Brain microvascular endothelial cell (primary cell): ENCODE measurements at regions not wholly inside any gene's neighbourhood (a gene's known extent, or its start where the extent isn't known, plus 50 kb on each side); places are given as distances from the start of the nearest gene placed in this dataset.

Source experiments
- DNase-seq: peaks from one replicate; pipeline ENCODE4 v3.0.0-alpha.2; 2020
- H3K27ac ChIP-seq: fragments of 250-450 bp; sonication (Bioruptor Pico); 2 replicates; pipeline ENCODE4 v1.5.1; 2020; ENCODE audit warnings: mild to moderate bottlenecking, moderate library complexity
- H3K27me3 ChIP-seq: fragments of 250-450 bp; sonication (Bioruptor Pico); replicated peaks from 2 replicates; pipeline ENCODE4 v1.5.1; 2020; ENCODE audit warnings: mild to moderate bottlenecking
- H3K36me3 ChIP-seq: fragments of 250-450 bp; sonication (Bioruptor Pico); replicated peaks from 2 replicates; pipeline ENCODE4 v1.5.1; 2020; ENCODE audit warnings: mild to moderate bottlenecking
- H3K4me3 ChIP-seq: 2 replicates; pipeline ENCODE4 v1.5.1; 2011; ENCODE audit warnings: low read depth, mild to moderate bottlenecking, control low read depth, low read length, moderate library complexity
- in situ Hi-C: cut with HindIII; loops from 2 replicates; pipeline ENCODE4 v1.10.0; 2017; ENCODE audit warnings: low sequenced_read_pairs, low pct_ligation_motif_present
- TF ChIP-seq, protein P1 (sequence below): IDR thresholded peaks from 2 replicates; pipeline ENCODE4 v1.5.1; 2011; ENCODE audit warnings: low read depth, mild to moderate bottlenecking, moderate library complexity, low read length, control low read depth, inconsistent platforms; ENCODE audit errors: missing control alignments

DNA sequence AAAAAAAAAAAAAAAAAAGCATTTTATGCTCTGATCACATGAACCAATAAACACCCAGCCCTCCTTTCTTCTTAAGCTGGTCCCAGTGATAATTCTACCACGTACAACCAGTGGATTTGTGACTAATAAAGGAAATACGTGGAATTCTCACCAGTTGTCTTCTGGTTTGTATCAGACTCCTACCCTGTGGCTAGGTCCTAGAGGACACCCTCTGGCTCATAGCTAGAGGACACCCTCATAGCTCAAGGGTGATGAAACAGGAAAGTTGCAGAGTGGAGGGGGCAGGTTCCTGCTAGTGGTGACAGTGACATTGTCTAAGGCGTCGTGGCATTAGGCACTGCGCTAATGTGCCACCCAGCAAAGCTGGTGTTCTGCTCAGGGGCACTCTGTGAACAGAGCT lies 167.8 kb downstream of the BCL11A start:
- TF ChIP-seq, protein P1, sequence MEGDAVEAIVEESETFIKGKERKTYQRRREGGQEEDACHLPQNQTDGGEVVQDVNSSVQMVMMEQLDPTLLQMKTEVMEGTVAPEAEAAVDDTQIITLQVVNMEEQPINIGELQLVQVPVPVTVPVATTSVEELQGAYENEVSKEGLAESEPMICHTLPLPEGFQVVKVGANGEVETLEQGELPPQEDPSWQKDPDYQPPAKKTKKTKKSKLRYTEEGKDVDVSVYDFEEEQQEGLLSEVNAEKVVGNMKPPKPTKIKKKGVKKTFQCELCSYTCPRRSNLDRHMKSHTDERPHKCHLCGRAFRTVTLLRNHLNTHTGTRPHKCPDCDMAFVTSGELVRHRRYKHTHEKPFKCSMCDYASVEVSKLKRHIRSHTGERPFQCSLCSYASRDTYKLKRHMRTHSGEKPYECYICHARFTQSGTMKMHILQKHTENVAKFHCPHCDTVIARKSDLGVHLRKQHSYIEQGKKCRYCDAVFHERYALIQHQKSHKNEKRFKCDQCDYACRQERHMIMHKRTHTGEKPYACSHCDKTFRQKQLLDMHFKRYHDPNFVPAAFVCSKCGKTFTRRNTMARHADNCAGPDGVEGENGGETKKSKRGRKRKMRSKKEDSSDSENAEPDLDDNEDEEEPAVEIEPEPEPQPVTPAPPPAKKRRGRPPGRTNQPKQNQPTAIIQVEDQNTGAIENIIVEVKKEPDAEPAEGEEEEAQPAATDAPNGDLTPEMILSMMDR, result no peak
- in situ Hi-C loops, result no loop called here
- H3K27ac ChIP-seq, result no peak overlapping the region
- H3K27me3 ChIP-seq, result no peaks in the 10 kb centered on the region
- H3K36me3 ChIP-seq, result no peaks in the 10 kb centered on the region
- DNase-seq, result peak; percentile 76
- no peak overlapping the region for H3K4me3 ChIP-seq

DNA sequence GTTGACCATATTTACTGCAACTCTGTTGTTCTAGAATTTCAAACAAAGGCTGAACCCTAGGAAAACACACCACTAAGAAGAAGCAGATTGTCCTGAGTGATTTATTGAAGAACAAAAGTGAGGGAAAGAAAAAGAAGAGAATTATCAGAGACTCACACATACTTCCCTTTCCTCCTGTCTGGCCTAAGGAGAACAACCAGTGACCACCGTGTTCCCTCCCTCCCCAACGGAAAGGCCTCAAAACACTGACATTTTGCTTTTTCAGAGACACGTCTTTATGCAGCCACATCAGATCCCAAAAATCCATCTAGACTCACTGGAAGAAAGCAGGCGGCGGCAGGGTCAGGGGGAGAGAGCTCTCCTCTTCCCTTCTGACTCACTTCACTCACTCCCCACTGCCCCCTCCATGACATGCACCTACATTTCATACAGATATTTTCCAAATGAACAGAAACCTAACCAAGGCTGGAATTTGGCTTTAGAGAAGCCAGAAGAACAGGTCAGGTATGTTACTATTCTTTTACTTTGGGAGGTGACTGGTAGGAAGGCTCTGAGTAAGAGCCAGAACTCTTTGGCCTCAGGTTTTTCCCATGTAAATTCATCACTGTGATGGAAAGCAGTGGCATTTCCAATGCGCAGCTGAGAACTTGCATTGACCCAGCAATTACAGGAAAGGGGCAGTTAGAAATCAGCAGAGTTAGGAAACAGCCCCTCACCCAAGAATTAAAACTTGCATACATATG lies 169.9 kb downstream of the BCL11A start:
- Histone ChIP-seq H3K4me3 (no peak overlapping the region), H3K27ac (no peak overlapping the region), H3K27me3 (no peaks in the 10 kb centered on the region), H3K36me3 (no peaks in the 10 kb centered on the region)
- in situ Hi-C loops, result no loop called here
- DNase-seq, result no peak
- TF ChIP-seq, protein P1, result no peak

DNA sequence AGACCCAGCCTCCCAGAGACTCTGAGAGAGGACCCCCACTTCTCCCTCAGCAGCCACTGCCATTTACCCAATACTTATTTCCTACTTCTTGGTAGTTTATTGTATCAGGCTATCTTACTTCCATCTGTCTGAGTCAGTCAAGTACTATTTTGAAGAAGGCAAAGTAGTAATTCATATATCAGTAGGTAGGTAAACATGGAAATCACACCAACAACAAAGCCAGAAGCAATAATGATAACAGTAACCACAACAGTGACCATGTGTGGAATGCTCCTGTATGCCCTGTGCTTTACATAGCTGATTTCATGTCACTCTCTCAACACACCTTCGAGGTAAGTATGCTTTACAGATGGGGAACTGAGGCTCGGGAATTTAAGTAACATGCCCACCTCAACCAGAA lies 173.0 kb downstream of the BCL11A start:
- H3K27ac ChIP-seq, result no peak overlapping the region
- TF ChIP-seq, protein P1, result no peak
- DNase-seq, result no peak
- H3K27me3 ChIP-seq, result no peaks in the 10 kb centered on the region
- in situ Hi-C loops, result no loop called here
- no peak overlapping the region for H3K4me3 ChIP-seq
- H3K36me3 ChIP-seq, result no peaks in the 10 kb centered on the region

DNA sequence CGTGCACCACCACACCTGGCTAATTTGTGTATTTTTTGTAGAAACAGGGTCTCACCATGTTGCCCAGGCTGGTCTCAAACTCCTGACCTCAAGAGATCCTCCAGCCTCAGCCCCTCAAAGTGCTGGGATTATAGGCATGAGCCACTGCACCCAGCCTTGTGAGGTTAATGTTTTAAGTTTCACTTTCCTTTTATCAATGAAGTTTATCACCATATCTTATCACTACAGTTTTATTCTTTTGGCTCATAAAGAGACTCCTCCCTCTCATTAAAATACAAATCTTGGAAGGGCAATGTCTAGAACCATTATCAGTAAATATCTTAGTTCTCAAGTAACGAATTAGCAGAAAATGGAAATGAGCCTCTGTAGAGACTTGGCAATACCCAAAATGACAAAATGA lies 173.8 kb downstream of the BCL11A start:
- Histone ChIP-seq H3K27ac (no peak overlapping the region), H3K4me3 (no peak overlapping the region), H3K27me3 (no peaks in the 10 kb centered on the region), H3K36me3 (no peaks in the 10 kb centered on the region)
- TF ChIP-seq, protein P1, result no peak
- DNase-seq, result no peak
- in situ Hi-C loops, result no loop called here

DNA sequence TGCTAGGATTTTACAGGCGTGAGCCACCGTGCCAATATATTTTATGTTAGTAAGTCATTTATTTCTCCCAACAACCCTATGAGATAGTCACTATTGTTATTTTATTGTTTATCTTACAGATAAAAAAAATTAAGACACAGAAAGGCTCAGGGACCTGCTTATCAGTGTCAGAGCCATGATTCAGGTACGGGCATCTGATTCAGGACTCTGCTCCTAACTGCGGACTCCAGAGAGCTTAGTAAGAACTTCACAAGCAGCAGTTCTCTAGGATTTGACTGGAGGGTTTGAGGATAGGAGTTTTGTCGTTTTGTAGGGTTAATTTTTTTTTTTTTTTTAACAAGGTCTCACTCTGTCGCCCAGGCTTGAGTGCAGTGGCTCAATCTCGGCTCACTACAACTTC lies 174.2 kb downstream of the BCL11A start:
- in situ Hi-C loops, result no loop called here
- TF ChIP-seq, protein P1, result no peak
- no peaks in the 10 kb centered on the region for H3K27me3 ChIP-seq
- no peak overlapping the region for H3K27ac ChIP-seq
- no peak overlapping the region for H3K4me3 ChIP-seq
- no peak for DNase-seq
- no peaks in the 10 kb centered on the region for H3K36me3 ChIP-seq

DNA sequence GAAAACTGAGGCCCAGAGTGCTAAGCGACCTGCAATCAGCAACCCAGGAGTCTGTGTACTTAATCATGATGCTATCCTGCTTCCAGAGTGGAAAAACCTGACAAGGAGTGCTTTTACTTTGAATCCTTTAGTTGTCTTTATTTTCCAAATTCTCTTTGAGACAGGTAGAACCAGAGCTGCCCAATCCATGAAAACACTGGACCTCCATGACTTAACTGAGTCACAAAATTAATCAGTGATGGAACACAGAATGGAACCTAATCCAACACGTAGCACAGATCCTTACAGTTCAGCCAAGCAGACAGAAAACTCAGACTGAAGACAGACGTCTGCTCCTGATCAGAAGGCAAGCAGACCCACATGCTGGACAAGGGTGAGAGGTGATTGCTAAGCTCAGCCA lies 175.6 kb downstream of the BCL11A start:
- H3K4me3 ChIP-seq, result no peak overlapping the region
- H3K27me3 ChIP-seq, result no peaks in the 10 kb centered on the region
- TF ChIP-seq, protein P1, result no peak
- H3K27ac ChIP-seq, result no peak overlapping the region
- no peaks in the 10 kb centered on the region for H3K36me3 ChIP-seq
- in situ Hi-C loops, result no loop called here
- no peak for DNase-seq
